Endothelial cell of umbilical vein (primary cell): ENCODE measurements at regions not wholly inside any gene's neighbourhood (a gene's known extent, or its start where the extent isn't known, plus 50 kb on each side); places are given as distances from the start of the nearest gene placed in this dataset.

Experiments used
- FOS ChIP-seq: IDR thresholded peaks from 2 replicates; pipeline ENCODE4 v1.6.1; 2011; ENCODE audit warnings: mild to moderate bottlenecking, low read length, moderate library complexity, borderline replicate concordance; ENCODE audit not compliant: insufficient read depth
- JUN ChIP-seq: IDR thresholded peaks from 2 replicates; pipeline ENCODE4 v1.6.1; 2011; ENCODE audit warnings: borderline replicate concordance, low read depth; ENCODE audit not compliant: insufficient read length, insufficient read depth
- MYC ChIP-seq: IDR thresholded peaks from one replicate; pipeline ENCODE4 v1.6.1; 2011; ENCODE audit warnings: mild to moderate bottlenecking, low read depth, low read length
- POLR2A ChIP-seq: IDR thresholded peaks from 2 replicates; pipeline ENCODE4 v1.6.1; 2012; ENCODE audit warnings: low read depth, mild to moderate bottlenecking, control low read depth, low read length
- POLR2AphosphoS5 ChIP-seq: IDR thresholded peaks from 2 replicates; pipeline ENCODE4 v1.6.1; 2012; ENCODE audit warnings: low read depth, mild to moderate bottlenecking, control low read depth, low read length, moderate library complexity; ENCODE audit not compliant: insufficient read depth
- TF ChIP-seq, protein P1 (sequence below), 2 donors: IDR thresholded peaks; 1 replicate in 1 of 2; 2 replicates in 1 of 2; pipeline ENCODE4 v1.5.1; 2011; ENCODE audit warnings: low read length in 2 of 2, mild to moderate bottlenecking in 2 of 2, moderate library complexity in 2 of 2, control low read depth in 1 of 2, inconsistent platforms in 1 of 2, low read depth in 1 of 2; ENCODE audit not compliant: insufficient read depth in 1 of 2; ENCODE audit errors: extremely low read depth in 1 of 2

DNA sequence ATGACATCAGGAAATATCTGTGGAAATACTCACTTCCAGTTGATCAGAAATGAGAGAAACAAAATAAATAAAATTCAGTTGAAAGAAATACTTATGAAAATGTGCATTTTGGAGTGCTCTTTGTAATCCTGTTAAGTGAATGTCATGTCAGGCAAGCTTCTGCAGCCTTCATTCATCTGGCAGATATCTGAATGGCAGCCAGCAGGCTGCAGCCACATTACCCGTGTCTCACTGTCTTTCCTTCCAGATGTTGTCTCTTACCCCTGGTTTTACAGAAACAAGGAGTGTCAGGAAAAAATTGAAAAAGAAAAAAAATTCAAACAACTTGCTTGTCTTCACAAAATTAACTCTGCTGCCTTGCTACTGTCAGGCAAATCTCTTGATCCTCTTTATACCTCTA lies 445.0 kb upstream of the RIOK2 start:
- TF ChIP-seq, protein P1, sequence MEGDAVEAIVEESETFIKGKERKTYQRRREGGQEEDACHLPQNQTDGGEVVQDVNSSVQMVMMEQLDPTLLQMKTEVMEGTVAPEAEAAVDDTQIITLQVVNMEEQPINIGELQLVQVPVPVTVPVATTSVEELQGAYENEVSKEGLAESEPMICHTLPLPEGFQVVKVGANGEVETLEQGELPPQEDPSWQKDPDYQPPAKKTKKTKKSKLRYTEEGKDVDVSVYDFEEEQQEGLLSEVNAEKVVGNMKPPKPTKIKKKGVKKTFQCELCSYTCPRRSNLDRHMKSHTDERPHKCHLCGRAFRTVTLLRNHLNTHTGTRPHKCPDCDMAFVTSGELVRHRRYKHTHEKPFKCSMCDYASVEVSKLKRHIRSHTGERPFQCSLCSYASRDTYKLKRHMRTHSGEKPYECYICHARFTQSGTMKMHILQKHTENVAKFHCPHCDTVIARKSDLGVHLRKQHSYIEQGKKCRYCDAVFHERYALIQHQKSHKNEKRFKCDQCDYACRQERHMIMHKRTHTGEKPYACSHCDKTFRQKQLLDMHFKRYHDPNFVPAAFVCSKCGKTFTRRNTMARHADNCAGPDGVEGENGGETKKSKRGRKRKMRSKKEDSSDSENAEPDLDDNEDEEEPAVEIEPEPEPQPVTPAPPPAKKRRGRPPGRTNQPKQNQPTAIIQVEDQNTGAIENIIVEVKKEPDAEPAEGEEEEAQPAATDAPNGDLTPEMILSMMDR (IDR thresholded peaks at IDR 0.05; ENCODE audit: extremely low read depth in 1 of 2, insufficient read depth in 1 of 2, low read depth in 1 of 2, low read length in 2 of 2), result no peak
- TF ChIP-seq JUN (no peak), POLR2A (no peak), FOS (no peak), MYC (no peak), POLR2AphosphoS5 (no peak)
